Liver (tissue), 8 donors: ENCODE measurements at regions not wholly inside any gene's neighbourhood (a gene's known extent, or its start where the extent isn't known, plus 50 kb on each side); places are given as distances from the start of the nearest gene placed in this dataset.

Experiments used
- DNase-seq: peaks from one replicate; pipeline ENCODE4 v3.0.0-alpha.2; 2017; ENCODE audit warnings: low spot score
- H3K27ac ChIP-seq, 2 donors: one replicate each; pipeline ENCODE4 v1.7.0; 2013; ENCODE audit warnings: inconsistent platforms in 2 of 2, low read length in 2 of 2, control low read depth in 1 of 2, low read depth in 1 of 2, mild to moderate bottlenecking in 1 of 2
- H3K27me3 ChIP-seq, 4 donors: one replicate each; pipeline versions ENCODE4 v1.6.1 to v1.7.0; 2013; ENCODE audit warnings: low read length in 3 of 4, inconsistent platforms in 1 of 4, mild to moderate bottlenecking in 1 of 4, moderate library complexity in 1 of 4; ENCODE audit not compliant: control insufficient read depth in 4 of 4, insufficient read depth in 4 of 4
- H3K36me3 ChIP-seq, 4 donors: one replicate each; pipeline versions ENCODE4 v1.6.1 to v1.7.0; 2013; ENCODE audit warnings: low read length in 3 of 4, mild to moderate bottlenecking in 3 of 4, low read depth in 1 of 4, moderate library complexity in 1 of 4; ENCODE audit not compliant: control insufficient read depth in 4 of 4, insufficient read depth in 3 of 4
- H3K4me1 ChIP-seq, 4 donors: one replicate each; pipeline versions ENCODE4 v1.6.1 to v1.7.0; 2013; ENCODE audit warnings: low read length in 3 of 4, mild to moderate bottlenecking in 3 of 4, moderate library complexity in 1 of 4; ENCODE audit not compliant: control insufficient read depth in 4 of 4, insufficient read depth in 4 of 4
- H3K4me3 ChIP-seq, 3 donors: one replicate each; pipeline versions ENCODE4 v1.6.1 to v1.7.0; 2013; ENCODE audit warnings: low read length in 3 of 3, control low read depth in 1 of 3, low read depth in 1 of 3, mild to moderate bottlenecking in 1 of 3
- H3K9ac ChIP-seq, 2 donors: one replicate each; pipeline ENCODE4 v1.7.0; 2013; ENCODE audit warnings: low read length in 2 of 2, mild to moderate bottlenecking in 2 of 2, moderate library complexity in 2 of 2, control low read depth in 1 of 2, low read depth in 1 of 2
- H3K9me3 ChIP-seq, 4 donors: one replicate each; pipeline versions ENCODE4 v1.6.1 to v1.7.0; 2013; ENCODE audit warnings: low read length in 3 of 4; ENCODE audit not compliant: control insufficient read depth in 4 of 4
- ATF3 ChIP-seq: IDR thresholded peaks from 2 replicates; pipeline ENCODE4 v1.6.1; 2016; ENCODE audit warnings: antibody characterized with exemption
- CTCF ChIP-seq: fragments of 150-350 bp; IDR thresholded peaks from 2 replicates; pipeline ENCODE4 v1.5.1; 2017; ENCODE audit warnings: improper control_type of control experiment, low read depth, low read length; ENCODE audit not compliant: missing input control
- EGR1 ChIP-seq, 2 donors: IDR thresholded peaks; 2 replicates each; pipeline ENCODE4 v1.6.1; 2016 to 2018; ENCODE audit warnings: antibody characterized with exemption in 2 of 2, low read depth in 2 of 2
- FOXA1 ChIP-seq: IDR thresholded peaks from 2 replicates; pipeline ENCODE4 v1.6.1; 2016; ENCODE audit warnings: antibody characterized with exemption
- FOXA2 ChIP-seq: IDR thresholded peaks from 2 replicates; pipeline ENCODE4 v1.6.1; 2016; ENCODE audit warnings: antibody characterized with exemption
- GABPA ChIP-seq, 2 donors: IDR thresholded peaks in 1 of 2; conservative IDR thresholded peaks in 1 of 2; 2 replicates each; pipeline ENCODE4 v1.6.1; 2016; ENCODE audit warnings: antibody characterized with exemption in 2 of 2, mild to moderate bottlenecking in 1 of 2, moderate library complexity in 1 of 2
- HNF4A ChIP-seq, 2 donors: conservative IDR thresholded peaks; 2 replicates each; pipeline ENCODE4 v1.6.1; 2016; ENCODE audit warnings: antibody characterized with exemption in 2 of 2, mild to moderate bottlenecking in 2 of 2
- HNF4G ChIP-seq: IDR thresholded peaks from 2 replicates; pipeline ENCODE4 v1.6.1; 2016; ENCODE audit warnings: antibody characterized with exemption
- JUND ChIP-seq, 2 donors: IDR thresholded peaks; 2 replicates each; pipeline ENCODE4 v1.6.1; 2016; ENCODE audit warnings: antibody characterized with exemption in 2 of 2
- MAX ChIP-seq: IDR thresholded peaks from 2 replicates; pipeline ENCODE4 v1.6.1; 2016; ENCODE audit warnings: antibody characterized with exemption
- NR2F2 ChIP-seq: IDR thresholded peaks from 2 replicates; pipeline ENCODE4 v1.6.1; 2016; ENCODE audit warnings: antibody characterized with exemption
- RAD21 ChIP-seq, 2 donors: IDR thresholded peaks; 2 replicates each; pipeline ENCODE4 v1.6.1; 2016; ENCODE audit warnings: antibody characterized with exemption in 2 of 2, mild to moderate bottlenecking in 2 of 2
- RXRA ChIP-seq, 2 donors: IDR thresholded peaks; 2 replicates each; pipeline ENCODE4 v1.6.1; 2017 to 2018; ENCODE audit warnings: antibody characterized with exemption in 2 of 2, mild to moderate bottlenecking in 1 of 2
- SP1 ChIP-seq: IDR thresholded peaks from 2 replicates; pipeline ENCODE4 v1.6.1; 2018; ENCODE audit warnings: antibody characterized with exemption, mild to moderate bottlenecking
- TAF1 ChIP-seq: conservative IDR thresholded peaks from 2 replicates; pipeline ENCODE4 v1.6.1; 2016; ENCODE audit warnings: antibody characterized with exemption, mild to moderate bottlenecking
- YY1 ChIP-seq: IDR thresholded peaks from 2 replicates; pipeline ENCODE4 v1.6.1; 2016; ENCODE audit warnings: antibody characterized with exemption, mild to moderate bottlenecking
- WGBS: extraction: QIAGEN DNeasy Blood & Tissue Kit; methylation state at CpG from one replicate; pipeline ENCODE4 v1.1.7; 2013; 5-methylcytosine and 5-hydroxymethylcytosine counted together
- donor health status: healthy.
- donor health status: healthy.
- donor health status: healthy.
- donor health status: healthy.
- donor health status: healthy.

- TF ChIP-seq MAX: no peak
- TF ChIP-seq RXRA (IDR thresholded peaks at IDR 0.05): no peak
- TF ChIP-seq CTCF: no peak
- no peak for TF ChIP-seq GABPA (IDR thresholded peaks at IDR 0.05 in 1 of 2, conservative IDR thresholded peaks at IDR 0.05 in 1 of 2)
- no peak for TF ChIP-seq FOXA2
- no peak for TF ChIP-seq FOXA1
- no peak for TF ChIP-seq SP1
- no peak for TF ChIP-seq YY1
- no peak for TF ChIP-seq HNF4A (conservative IDR thresholded peaks at IDR 0.05)
- TF ChIP-seq JUND (IDR thresholded peaks at IDR 0.05): no peak
- no peak for TF ChIP-seq HNF4G
- no peak for TF ChIP-seq RAD21 (IDR thresholded peaks at IDR 0.05)
- Histone ChIP-seq H3K27me3 (no peaks in the 10 kb centered on the region), H3K36me3 (peaks cover 0 to 7% (median 4%) of the 10 kb centered on the region in 4 donors), H3K9ac (no peak overlapping the region), H3K4me1 (no peaks in the 10 kb centered on the region), H3K9me3 (no peaks in the 10 kb centered on the region), H3K27ac (no peak overlapping the region), H3K4me3 (no peak overlapping the region)
- 94% methylated on average over 7 of the region's 7 CpGs for WGBS
- DNase-seq: no peak
These were observed 129.6 kb downstream of the PLEKHG1 start for GRCh38 chr6:150729188-150729748.

GRCh38 chr6:150730801-150731457 is 131.2 kb downstream of the PLEKHG1 start:
- DNase-seq: no peak
- no peak for TF ChIP-seq ATF3
- TF ChIP-seq FOXA2: no peak
- TF ChIP-seq HNF4G: no peak
- Histone ChIP-seq H3K4me1 (no peaks in the 10 kb centered on the region), H3K27ac (no peak overlapping the region), H3K36me3 (peaks cover 0 to 10% (median 6%) of the 10 kb centered on the region in 4 donors), H3K4me3 (no peak overlapping the region), H3K9ac (no peak overlapping the region), H3K27me3 (no peaks in the 10 kb centered on the region), H3K9me3 (no peaks in the 10 kb centered on the region)
- 93% methylated on average over 7 of the region's 7 CpGs for WGBS

DNA sequence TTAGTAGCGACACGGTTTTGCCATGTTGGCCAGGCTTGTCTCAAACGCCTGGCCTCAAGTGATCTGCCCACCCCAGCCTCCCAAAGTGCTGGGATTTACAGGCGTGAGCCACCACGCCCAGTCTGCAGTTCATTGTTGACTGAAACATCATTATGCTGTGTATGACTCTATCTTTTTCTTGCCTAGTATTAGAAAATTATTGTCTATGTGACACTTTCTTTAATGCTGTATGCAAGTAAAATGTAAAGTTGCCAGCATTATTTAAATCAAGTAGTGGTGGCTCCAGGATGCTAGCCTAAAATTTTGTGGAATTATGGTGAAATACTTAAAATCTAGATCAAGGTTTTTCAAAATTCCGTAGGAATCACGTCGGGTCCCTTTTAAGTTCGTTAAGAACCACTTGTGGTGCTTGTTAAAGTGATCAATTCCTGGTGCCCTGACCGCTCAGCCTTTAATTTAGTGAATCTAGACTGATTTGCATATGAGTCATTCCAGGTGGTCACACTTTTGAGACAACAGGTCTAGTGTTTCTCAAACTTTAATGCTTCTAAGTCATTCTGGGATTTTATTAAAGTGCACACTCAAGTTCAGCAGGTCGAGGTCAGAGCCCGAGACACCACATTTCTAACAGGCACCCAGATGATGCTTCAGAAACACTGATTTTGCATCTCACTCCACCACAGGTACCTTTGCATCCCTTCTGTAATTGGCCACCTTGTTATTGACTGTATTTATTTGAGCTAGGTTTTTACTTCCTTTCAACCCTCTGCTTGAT is 132.6 kb upstream of the MTHFD1L start:
- no peaks in the 10 kb centered on the region for H3K27me3 ChIP-seq
- H3K4me3 ChIP-seq: no peak overlapping the region
- H3K27ac ChIP-seq: no peak overlapping the region
- H3K9ac ChIP-seq: no peak overlapping the region
- H3K4me1 ChIP-seq: no peaks in the 10 kb centered on the region
- WGBS: 93% methylated on average over 12 of the region's 12 CpGs
- H3K9me3 ChIP-seq: no peaks in the 10 kb centered on the region
- peaks cover 0 to 10% (median 6%) of the 10 kb centered on the region in 4 donors for H3K36me3 ChIP-seq
- no peak for DNase-seq
- TF ChIP-seq HNF4A (conservative IDR thresholded peaks at IDR 0.05): no peak
- no peak for TF ChIP-seq GABPA (IDR thresholded peaks at IDR 0.05 in 1 of 2, conservative IDR thresholded peaks at IDR 0.05 in 1 of 2)
- TF ChIP-seq MAX: no peak
- TF ChIP-seq NR2F2: no peak
- TF ChIP-seq TAF1: no peak
- no peak for TF ChIP-seq SP1
- no peak for TF ChIP-seq FOXA1
- no peak for TF ChIP-seq ATF3
- TF ChIP-seq FOXA2: no peak
- no peak for TF ChIP-seq EGR1 (IDR thresholded peaks at IDR 0.05; ENCODE audit: low read depth in 2 of 2)
- TF ChIP-seq CTCF: no peak
- no peak for TF ChIP-seq RAD21 (IDR thresholded peaks at IDR 0.05)
- TF ChIP-seq HNF4G: no peak
- TF ChIP-seq JUND (IDR thresholded peaks at IDR 0.05): no peak
- TF ChIP-seq YY1: no peak
- TF ChIP-seq RXRA (IDR thresholded peaks at IDR 0.05): no peak
